SH-SY5Y (cell line): ENCODE measurements at regions not wholly inside any gene's neighbourhood (a gene's known extent, or its start where the extent isn't known, plus 50 kb on each side); places are given as distances from the start of the nearest gene placed in this dataset.

ENCODE experiments used
- GATA2 ChIP-seq: IDR thresholded peaks from 2 replicates; pipeline ENCODE4 v1.6.1; 2011; ENCODE audit warnings: mild to moderate bottlenecking, low read depth, low read length
- GATA3 ChIP-seq: IDR thresholded peaks from 2 replicates; pipeline ENCODE4 v1.6.1; 2011; ENCODE audit warnings: low read depth, mild to moderate bottlenecking, low read length, moderate library complexity

DNA sequence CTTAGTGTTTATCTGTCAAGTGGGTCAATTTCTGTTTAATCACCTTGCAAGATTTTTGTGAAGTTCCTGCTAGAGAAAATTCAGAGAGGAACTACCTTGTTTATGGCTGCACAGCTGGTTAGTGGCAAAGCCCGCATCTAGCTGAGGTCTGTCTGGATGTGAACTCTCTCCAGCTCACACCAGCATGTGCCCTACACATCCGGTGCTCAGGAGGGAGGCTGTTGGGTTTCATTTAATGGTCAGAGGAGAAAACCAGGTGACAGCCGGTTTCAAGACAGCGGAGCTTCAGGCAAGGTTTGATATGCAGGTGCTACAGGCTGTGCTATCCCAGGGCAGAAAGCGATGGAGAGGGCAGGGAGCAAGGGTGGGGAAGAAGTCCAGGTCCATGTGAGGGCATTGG, 351.1 kb downstream of the ACTR3B start:
- TF ChIP-seq GATA2 (no peak), GATA3 (no peak)
